ENCODE measurements at regions not wholly inside any gene's neighbourhood (a gene's known extent, or its start where the extent isn't known, plus 50 kb on each side); places are given as distances from the start of the nearest gene placed in this dataset.

DNA sequence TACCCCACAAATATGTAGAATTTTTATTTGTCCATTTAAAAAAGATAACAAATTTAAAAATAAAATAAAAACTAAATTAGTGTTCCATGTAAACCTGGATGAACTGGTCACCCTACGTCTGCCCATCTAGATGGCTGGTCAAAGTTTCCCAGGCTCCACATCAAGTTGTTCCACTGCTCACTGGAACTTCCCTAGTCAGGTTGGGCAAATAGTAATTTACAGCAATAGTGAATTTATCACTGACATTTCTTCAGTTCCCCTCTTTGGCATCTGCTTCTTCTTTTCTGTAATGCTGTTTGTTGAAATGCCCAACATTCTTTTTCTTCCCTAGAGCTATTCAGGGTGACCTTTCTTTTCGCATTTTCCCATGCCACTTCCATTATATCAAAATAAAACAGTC is 272.7 kb upstream of the BTG1 start:
- no peaks in the 10 kb centered on the region for H3K9me3 ChIP-seq (ENCODE audit: low read depth, low read length, poor library complexity, severe bottlenecking)
- CTCF ChIA-PET = no interaction called here
- no peaks in the 10 kb centered on the region for H3K36me3 ChIP-seq (ENCODE audit: insufficient read depth, low read length, poor library complexity, severe bottlenecking)
- no peak for TF ChIP-seq EZH2 (IDR thresholded peaks at IDR 0.05; ENCODE audit: borderline replicate concordance, low read depth, low read length, poor library complexity, severe bottlenecking)
- TF ChIP-seq, protein P1, sequence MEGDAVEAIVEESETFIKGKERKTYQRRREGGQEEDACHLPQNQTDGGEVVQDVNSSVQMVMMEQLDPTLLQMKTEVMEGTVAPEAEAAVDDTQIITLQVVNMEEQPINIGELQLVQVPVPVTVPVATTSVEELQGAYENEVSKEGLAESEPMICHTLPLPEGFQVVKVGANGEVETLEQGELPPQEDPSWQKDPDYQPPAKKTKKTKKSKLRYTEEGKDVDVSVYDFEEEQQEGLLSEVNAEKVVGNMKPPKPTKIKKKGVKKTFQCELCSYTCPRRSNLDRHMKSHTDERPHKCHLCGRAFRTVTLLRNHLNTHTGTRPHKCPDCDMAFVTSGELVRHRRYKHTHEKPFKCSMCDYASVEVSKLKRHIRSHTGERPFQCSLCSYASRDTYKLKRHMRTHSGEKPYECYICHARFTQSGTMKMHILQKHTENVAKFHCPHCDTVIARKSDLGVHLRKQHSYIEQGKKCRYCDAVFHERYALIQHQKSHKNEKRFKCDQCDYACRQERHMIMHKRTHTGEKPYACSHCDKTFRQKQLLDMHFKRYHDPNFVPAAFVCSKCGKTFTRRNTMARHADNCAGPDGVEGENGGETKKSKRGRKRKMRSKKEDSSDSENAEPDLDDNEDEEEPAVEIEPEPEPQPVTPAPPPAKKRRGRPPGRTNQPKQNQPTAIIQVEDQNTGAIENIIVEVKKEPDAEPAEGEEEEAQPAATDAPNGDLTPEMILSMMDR (conservative IDR thresholded peaks at IDR 0.05; ENCODE audit: low read depth, low read length) = no peak
- peaks cover 8% of the 10 kb centered on the region for H3K4me1 ChIP-seq (ENCODE audit: insufficient read depth, low read length, poor library complexity, severe bottlenecking)
- no TSS peak for BruUV-seq (replicated peaks)
- intact Hi-C loops (cut with micrococcal nuclease; ENCODE audit: unreplicated experiment) = no loop called here
- no peak for DNase-seq (ENCODE audit: low spot score)
- H3K27me3 ChIP-seq (replicated peaks; ENCODE audit: insufficient read depth, low read depth, low read length, poor library complexity) = no peaks in the 10 kb centered on the region
- H3K27ac ChIP-seq (ENCODE audit: low read depth, low read length, poor library complexity, severe bottlenecking) = no peak overlapping the region
- H3K4me3 ChIP-seq (ENCODE audit: low read depth, low read length, poor library complexity, severe bottlenecking) = no peak overlapping the region
- POLR2A ChIA-PET (ENCODE audit: low non-redundant PET) = no interaction called here

DNA sequence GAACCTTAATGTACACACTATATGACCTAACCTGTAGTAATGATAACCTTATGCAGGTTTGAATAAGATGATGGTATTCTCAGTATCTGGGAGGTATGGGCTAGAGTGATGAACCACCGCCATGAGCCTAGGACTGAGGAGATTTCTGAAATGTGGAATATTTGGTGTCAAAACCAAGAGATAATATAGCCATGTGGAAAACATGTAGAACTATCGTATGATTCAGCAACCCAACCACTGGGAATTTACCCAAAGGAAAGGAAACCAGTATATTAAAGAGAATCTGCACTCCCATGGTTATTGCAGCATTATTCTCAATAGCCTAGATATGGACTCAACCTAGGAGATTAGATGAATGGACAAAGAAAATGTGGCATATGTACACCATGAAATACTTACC is 271.7 kb upstream of the BTG1 start:
- intact Hi-C loops (cut with micrococcal nuclease; ENCODE audit: unreplicated experiment) = no loop called here
- Histone ChIP-seq H3K27me3 (replicated peaks; ENCODE audit: insufficient read depth, low read depth, low read length, poor library complexity) (no peaks in the 10 kb centered on the region), H3K9me3 (ENCODE audit: low read depth, low read length, poor library complexity, severe bottlenecking) (no peaks in the 10 kb centered on the region), H3K4me1 (ENCODE audit: insufficient read depth, low read length, poor library complexity, severe bottlenecking) (no peaks in the 10 kb centered on the region), H3K36me3 (ENCODE audit: insufficient read depth, low read length, poor library complexity, severe bottlenecking) (no peaks in the 10 kb centered on the region), H3K4me3 (ENCODE audit: low read depth, low read length, poor library complexity, severe bottlenecking) (no peak overlapping the region), H3K27ac (ENCODE audit: low read depth, low read length, poor library complexity, severe bottlenecking) (no peak overlapping the region)
- TF ChIP-seq, protein P1 (conservative IDR thresholded peaks at IDR 0.05; ENCODE audit: low read depth, low read length) = no peak
- no peak for TF ChIP-seq EZH2 (IDR thresholded peaks at IDR 0.05; ENCODE audit: borderline replicate concordance, low read depth, low read length, poor library complexity, severe bottlenecking)
- no TSS peak for BruUV-seq (replicated peaks)
- ChIA-PET POLR2A (ENCODE audit: low non-redundant PET) (no interaction called here), CTCF (no interaction called here)
- DNase-seq (ENCODE audit: low spot score) = no peak

DNA sequence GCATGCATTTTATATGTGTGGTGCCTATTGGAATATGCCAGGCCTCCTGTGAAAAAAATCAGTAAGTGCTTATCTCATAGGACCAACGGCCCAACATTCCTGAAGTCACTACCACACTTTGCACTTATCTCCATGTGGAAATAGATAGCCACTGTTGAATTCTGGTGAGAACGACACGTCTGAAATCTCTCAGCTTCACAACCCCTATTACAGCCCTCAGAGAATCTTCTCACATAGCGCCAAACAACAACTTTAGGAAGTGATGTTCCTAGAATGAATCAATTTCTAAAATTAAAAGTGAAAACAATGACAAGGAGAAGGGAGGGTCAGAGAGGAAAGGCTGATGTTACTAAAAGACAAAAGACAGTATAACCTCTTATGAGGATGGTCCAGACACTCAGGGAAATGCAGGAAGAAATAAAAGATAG is 270.8 kb upstream of the BTG1 start:
- Histone ChIP-seq H3K36me3 (ENCODE audit: insufficient read depth, low read length, poor library complexity, severe bottlenecking) (no peaks in the 10 kb centered on the region), H3K27me3 (replicated peaks; ENCODE audit: insufficient read depth, low read depth, low read length, poor library complexity) (no peaks in the 10 kb centered on the region), H3K4me1 (ENCODE audit: insufficient read depth, low read length, poor library complexity, severe bottlenecking) (no peaks in the 10 kb centered on the region), H3K27ac (ENCODE audit: low read depth, low read length, poor library complexity, severe bottlenecking) (no peak overlapping the region), H3K9me3 (ENCODE audit: low read depth, low read length, poor library complexity, severe bottlenecking) (no peaks in the 10 kb centered on the region), H3K4me3 (ENCODE audit: low read depth, low read length, poor library complexity, severe bottlenecking) (no peak overlapping the region)
- intact Hi-C loops (cut with micrococcal nuclease; ENCODE audit: unreplicated experiment) = no loop called here
- TF ChIP-seq EZH2 (IDR thresholded peaks at IDR 0.05; ENCODE audit: borderline replicate concordance, low read depth, low read length, poor library complexity, severe bottlenecking) = no peak
- TF ChIP-seq, protein P1 (conservative IDR thresholded peaks at IDR 0.05; ENCODE audit: low read depth, low read length) = no peak
- ChIA-PET POLR2A (ENCODE audit: low non-redundant PET) (no interaction called here), CTCF (no interaction called here)
- BruUV-seq (replicated peaks) = no TSS peak
- no peak for DNase-seq (ENCODE audit: low spot score)

All from A673 (cell line).